Gastroesophageal sphincter (tissue), 4 donors: ENCODE measurements at regions not wholly inside any gene's neighbourhood (a gene's known extent, or its start where the extent isn't known, plus 50 kb on each side); places are given as distances from the start of the nearest gene placed in this dataset.

Experiments
- ATAC-seq: fragments of 150-250 bp; one replicate; pipeline ENCODE4 v1.9.1; 2016; ENCODE audit warnings: mild to moderate bottlenecking, moderate library complexity
- H3K27ac ChIP-seq, 4 donors: fragments of 200-600 bp; sonication (generic) in 3 of 4; 1 replicate in 3 of 4; 2 replicates in 1 of 4; pipeline ENCODE4 v1.5.1; 2016 to 2019
- H3K27me3 ChIP-seq: fragments of 200-600 bp; sonication (generic); one replicate; pipeline ENCODE4 v1.5.1; 2019
- H3K36me3 ChIP-seq, 2 donors: fragments of 200-600 bp; sonication (generic); one replicate each; pipeline ENCODE4 v1.5.1; 2019; ENCODE audit warnings: control low read depth in 1 of 2
- H3K4me1 ChIP-seq, 3 donors: fragments of 200-600 bp; sonication (generic); 1 replicate in 2 of 3; 2 replicates in 1 of 3; pipeline ENCODE4 v1.5.1; 2016 to 2019; ENCODE audit warnings: control low read depth in 2 of 3
- H3K4me3 ChIP-seq, 2 donors: fragments of 200-600 bp; sonication (generic); one replicate each; pipeline ENCODE4 v1.5.1; 2019; ENCODE audit warnings: mild to moderate bottlenecking in 1 of 2, moderate library complexity in 1 of 2
- H3K9me3 ChIP-seq, 3 donors: fragments of 200-600 bp; sonication (generic); one replicate each; pipeline ENCODE4 v1.5.1; 2017 to 2019; ENCODE audit warnings: control low read depth in 2 of 3
- CTCF ChIP-seq, 4 experiments: fragments of 200-600 bp in 2 of 4; fragments of 450-650 bp in 2 of 4; sonication (generic) in 1 of 4; IDR thresholded peaks; one replicate each; pipeline ENCODE4 v1.5.1; 2017 to 2019; ENCODE audit warnings: antibody characterized with exemption in 4 of 4, mild to moderate bottlenecking in 2 of 4, moderate library complexity in 2 of 4
- EP300 ChIP-seq: sonication (generic); formaldehyde crosslinking; IDR thresholded peaks from one replicate; pipeline ENCODE4 v1.6.1; 2017; ENCODE audit warnings: antibody characterized with exemption, mild to moderate bottlenecking
- POLR2A ChIP-seq, 2 donors: fragments of 450-650 bp; IDR thresholded peaks; one replicate each; pipeline ENCODE4 v1.6.1; 2017; ENCODE audit warnings: antibody characterized with exemption in 2 of 2, mild to moderate bottlenecking in 2 of 2, moderate library complexity in 1 of 2
- POLR2AphosphoS5 ChIP-seq: sonication (generic); formaldehyde crosslinking; IDR thresholded peaks from one replicate; pipeline ENCODE4 v1.6.1; 2017; ENCODE audit warnings: antibody characterized with exemption
- WGBS, 2 donors: methylation state at CpG; one replicate each; pipeline ENCODE4 v1.1.5; 2018; ENCODE audit warnings: low coverage in 1 of 2; 5-methylcytosine and 5-hydroxymethylcytosine counted together

- Histone ChIP-seq H3K36me3 (no peaks in the 10 kb centered on the region), H3K27ac (no peak overlapping the region), H3K4me1 (peaks cover 0 to 15% (median 0%) of the 10 kb centered on the region in 3 donors), H3K27me3 (no peaks in the 10 kb centered on the region), H3K4me3 (no peak overlapping the region), H3K9me3 (no peaks in the 10 kb centered on the region)
- no peak for ATAC-seq
- TF ChIP-seq CTCF (IDR thresholded peaks at IDR 0.05) (no peak), EP300 (no peak), POLR2AphosphoS5 (no peak), POLR2A (IDR thresholded peaks at IDR 0.05) (no peak)
- 25 to 33% methylated on average over 8 of the region's 8 CpGs for WGBS, 2 donors
Observed at GRCh38 chr5:82859451-82860140, 217.6 kb downstream of the TMEM167A start.

- no peaks in the 10 kb centered on the region for H3K36me3 ChIP-seq
- H3K27me3 ChIP-seq = no peaks in the 10 kb centered on the region
- H3K27ac ChIP-seq = no peak overlapping the region
- no peak overlapping the region for H3K4me3 ChIP-seq
- peaks cover 0 to 15% (median 0%) of the 10 kb centered on the region in 3 donors for H3K4me1 ChIP-seq
- ATAC-seq = no peak
- no peak for TF ChIP-seq POLR2A (IDR thresholded peaks at IDR 0.05)
- no peak for TF ChIP-seq POLR2AphosphoS5
- no peak for TF ChIP-seq CTCF (IDR thresholded peaks at IDR 0.05)
- no peak for TF ChIP-seq EP300
- 10 to 31% methylated on average over 4 to 9 of the region's 9 CpGs for WGBS, 2 donors
- no peaks in the 10 kb centered on the region for H3K9me3 ChIP-seq
Observed at GRCh38 chr5:82858151-82859025, 218.8 kb downstream of the TMEM167A start.

- Histone ChIP-seq H3K36me3 (no peaks in the 10 kb centered on the region), H3K27me3 (no peaks in the 10 kb centered on the region), H3K4me3 (no peak overlapping the region), H3K4me1 (peaks cover 0 to 15% (median 0%) of the 10 kb centered on the region in 3 donors), H3K27ac (no peak overlapping the region), H3K9me3 (no peaks in the 10 kb centered on the region)
- ATAC-seq = no peak
- TF ChIP-seq EP300 (no peak), POLR2AphosphoS5 (no peak), POLR2A (IDR thresholded peaks at IDR 0.05) (no peak), CTCF (IDR thresholded peaks at IDR 0.05) (no peak)
- 38 to 50% methylated on average over 5 of the region's 5 CpGs for WGBS, 2 donors
Observed at GRCh38 chr5:82855893-82856550, 221.2 kb downstream of the TMEM167A start.

GRCh38 chr5:82854956-82855355 lies 222.2 kb downstream of the TMEM167A start:
- no peaks in the 10 kb centered on the region for H3K27me3 ChIP-seq
- WGBS, 2 donors = 78 to 86% methylated on average over 2 to 3 of the region's 3 CpGs
- no peak overlapping the region for H3K27ac ChIP-seq
- H3K4me3 ChIP-seq = no peak overlapping the region
- no peaks in the 10 kb centered on the region for H3K9me3 ChIP-seq
- peaks cover 0 to 15% (median 0%) of the 10 kb centered on the region in 3 donors for H3K4me1 ChIP-seq
- TF ChIP-seq POLR2AphosphoS5 = no peak
- no peak for TF ChIP-seq CTCF (IDR thresholded peaks at IDR 0.05)
- TF ChIP-seq EP300 = no peak
- no peak for TF ChIP-seq POLR2A (IDR thresholded peaks at IDR 0.05)
- H3K36me3 ChIP-seq = no peaks in the 10 kb centered on the region
- ATAC-seq = no peak
